NCI-H187 (cell line): ENCODE measurements at regions not wholly inside any gene's neighbourhood (a gene's known extent, or its start where the extent isn't known, plus 50 kb on each side); places are given as distances from the start of the nearest gene placed in this dataset.
"Not testable (repeated sequence)": the region's sequence is repeated elsewhere in the genome, so short reads cannot be mapped to it uniquely, and the experiment has no call there.

Experiments
- DNase-seq, 2 experiments: peaks; one replicate each; lab custom pipeline; 2025; lab: John Stamatoyannopoulos, UW

DNA sequence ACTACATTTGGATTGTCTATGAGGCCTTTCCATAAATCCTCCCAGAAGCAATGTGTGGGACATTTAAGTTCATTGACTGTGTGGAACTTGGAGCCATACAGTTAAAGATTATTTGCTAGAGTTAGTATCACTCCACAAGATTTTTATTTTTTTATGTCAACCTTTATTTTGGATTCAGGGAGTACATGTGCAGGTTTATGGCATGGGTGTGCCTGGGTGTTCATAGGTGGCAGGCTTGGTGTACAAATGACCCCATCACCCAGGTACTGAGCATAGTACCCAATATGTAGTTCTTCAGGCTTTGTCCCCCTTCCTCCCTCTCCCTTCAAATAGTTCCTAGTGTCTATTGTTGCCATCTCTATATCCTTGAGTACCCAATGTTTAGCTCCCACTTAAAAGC is 199.8 kb upstream of the ZFP42 start:
- DNase-seq: no peak

DNA sequence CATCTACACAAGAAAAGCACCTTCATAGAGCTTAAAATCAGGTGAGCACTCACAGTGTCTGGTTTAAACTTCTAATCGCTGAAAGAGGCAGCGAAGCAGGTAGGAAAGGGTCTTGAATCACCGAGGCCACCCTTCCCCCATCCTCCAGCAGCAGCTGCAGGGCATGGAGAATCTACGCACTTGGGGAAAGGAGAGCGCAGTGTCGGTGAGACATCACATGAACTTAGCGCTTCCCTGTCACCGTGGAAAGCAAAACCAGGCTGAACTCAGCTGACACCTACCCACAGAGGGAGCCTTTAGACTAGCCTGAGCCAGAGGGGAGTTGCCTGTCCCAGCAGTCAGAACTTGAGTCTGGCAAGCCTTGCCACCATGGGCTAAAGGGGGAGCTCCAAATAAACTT is 197.2 kb upstream of the ZFP42 start:
- no peak for DNase-seq

DNA sequence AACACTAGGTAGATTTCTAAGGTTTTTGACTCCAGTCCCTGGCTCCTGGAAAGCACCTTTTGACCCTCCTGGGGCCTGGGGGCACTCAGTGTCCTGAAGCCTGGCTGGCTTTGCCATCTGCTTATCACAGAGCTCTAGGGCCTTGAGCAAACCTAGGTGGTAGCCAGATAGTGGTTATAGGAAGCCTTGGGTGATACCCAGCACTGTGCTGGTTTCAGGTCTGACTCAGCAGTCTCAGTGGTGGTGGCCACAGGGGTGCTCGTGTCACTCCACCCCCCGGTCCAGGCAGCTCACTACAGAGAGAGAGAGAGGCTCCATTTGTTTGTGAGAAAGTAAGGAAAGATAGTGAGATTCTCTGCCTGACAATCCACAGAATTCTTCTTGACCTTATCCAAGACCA is 195.8 kb upstream of the ZFP42 start:
- DNase-seq: no peak

DNA sequence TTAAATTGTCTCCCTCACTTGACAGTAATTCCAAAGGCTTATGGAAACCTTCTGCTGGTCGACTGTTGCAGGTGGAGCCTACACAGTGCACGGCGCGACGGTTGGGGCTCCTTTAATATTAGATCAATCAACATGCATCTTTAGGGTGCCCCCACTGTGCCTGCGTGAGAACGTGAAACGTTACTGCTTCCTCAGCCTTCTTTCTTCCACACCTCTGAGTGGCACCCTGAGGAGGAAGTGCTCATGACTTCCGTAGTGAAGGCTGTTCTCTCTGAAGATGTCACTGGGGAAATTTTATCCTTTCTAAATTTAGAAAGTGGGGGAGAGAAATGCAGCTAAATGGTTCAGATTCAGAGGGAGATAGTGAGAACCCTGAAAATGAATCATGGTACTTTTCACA is 184.0 kb upstream of the ZFP42 start:
- DNase-seq: no peak

DNA sequence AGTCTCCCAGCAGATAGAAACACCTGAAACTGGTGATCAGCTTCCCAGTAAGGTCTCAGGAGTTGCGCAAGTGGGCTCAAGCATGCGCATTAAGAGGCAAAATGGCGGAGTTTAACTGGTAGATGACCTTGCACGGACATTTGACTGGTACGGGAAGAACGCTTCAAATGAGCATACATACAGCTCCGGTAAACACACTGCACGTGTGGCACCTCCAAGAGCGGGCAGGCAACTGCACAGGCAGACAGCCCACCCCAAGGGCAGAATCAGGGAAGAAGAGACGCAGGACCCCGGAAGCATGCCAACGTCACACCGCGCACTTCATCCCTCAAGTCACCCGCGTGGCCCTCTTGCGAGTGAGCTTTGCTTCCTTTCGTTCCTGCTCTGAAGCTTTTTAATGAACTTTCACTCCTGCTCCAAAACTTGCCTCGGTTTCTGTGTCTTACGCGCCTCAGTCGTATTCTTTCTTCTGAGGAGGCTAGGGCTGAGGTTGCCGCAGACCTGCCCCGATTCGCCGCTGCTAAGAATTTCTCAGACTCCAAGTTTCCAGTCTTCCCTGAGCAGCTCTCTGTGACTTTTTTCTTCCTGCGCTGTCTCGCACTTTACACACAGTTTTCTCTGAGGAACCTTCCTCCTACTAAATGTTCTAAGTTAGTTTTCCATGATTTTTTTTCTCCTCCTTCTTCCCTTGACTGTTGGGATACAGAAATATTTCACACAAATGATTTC is 180.7 kb upstream of the ZFP42 start:
- no peak for DNase-seq

DNA sequence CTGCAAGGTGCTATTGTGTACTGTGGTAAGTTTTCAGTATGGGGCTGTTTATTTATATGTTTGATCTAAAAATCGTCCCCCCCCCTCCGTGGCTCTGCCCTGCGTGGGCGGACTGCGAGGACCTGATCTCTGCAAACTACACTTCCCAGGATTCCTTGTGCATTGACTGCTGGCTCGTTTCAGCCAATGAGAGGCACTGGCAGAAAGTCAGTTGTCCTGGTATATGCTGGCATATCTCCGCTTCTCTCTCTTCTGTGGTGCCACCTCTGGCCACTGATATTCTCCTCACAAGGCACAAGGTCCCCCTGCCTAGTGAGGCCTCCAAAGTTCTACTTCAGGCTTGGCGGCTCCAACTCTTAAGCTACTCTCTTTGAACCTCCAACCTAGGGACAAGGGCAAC is 168.8 kb upstream of the ZFP42 start:
- no peak for DNase-seq

DNA sequence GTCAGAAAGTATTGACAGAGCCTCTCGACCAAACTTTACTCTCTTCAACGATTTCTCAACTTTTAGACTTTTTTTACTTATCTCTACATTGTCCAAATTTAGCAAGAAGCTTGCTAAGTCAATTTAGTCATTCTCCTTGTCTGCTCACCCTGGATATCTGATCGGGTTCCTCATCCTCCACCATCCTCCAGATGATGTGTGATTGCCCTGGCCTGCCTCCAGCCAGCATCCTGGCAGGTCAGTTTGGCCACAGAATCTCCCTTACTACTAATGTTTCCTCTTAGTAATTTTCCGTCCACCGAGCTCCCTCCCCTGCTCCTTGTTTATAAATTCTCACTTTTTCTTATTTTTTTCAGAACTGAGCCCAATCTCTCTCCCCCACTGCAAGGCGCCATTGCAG is 167.9 kb upstream of the ZFP42 start:
- DNase-seq: no peak

DNA sequence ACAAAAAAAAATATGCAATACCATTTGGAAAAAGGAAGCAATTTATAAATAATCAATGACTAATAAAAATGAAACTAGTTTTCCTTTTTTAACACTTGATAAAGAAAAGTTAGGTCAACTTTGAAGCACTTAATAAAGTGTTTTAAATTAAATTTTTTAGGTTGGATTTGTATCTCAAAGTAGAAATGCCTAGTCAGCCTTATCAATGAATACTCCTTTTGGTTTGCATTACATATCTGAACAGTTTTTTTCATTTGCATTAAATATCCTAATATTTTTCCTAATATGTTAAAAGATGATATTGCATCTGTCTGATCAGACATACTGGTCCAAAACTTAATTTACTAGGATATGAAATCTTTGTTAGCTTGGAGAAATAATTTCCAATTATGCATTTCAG is 155.8 kb upstream of the ZFP42 start:
- DNase-seq: no peak

DNA sequence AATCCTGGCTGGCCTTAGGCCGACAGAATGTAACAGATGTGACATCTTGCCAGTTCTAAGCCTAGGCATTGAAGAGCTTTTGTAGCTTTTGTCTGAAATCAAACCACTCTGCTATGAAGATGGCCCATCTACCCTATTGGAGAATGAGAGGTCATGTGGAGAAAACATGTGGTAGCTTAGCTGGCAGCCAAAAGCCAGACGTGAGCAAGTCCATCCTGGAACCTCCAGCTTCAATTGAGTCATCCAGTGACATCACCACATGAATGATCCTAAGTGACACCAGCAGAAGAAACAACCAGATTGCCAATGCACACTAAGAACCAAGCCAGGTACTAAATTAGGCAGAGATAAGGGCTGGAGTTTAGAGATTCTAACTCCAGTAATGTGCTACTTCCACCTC is 154.8 kb upstream of the ZFP42 start:
- DNase-seq: no peak

DNA sequence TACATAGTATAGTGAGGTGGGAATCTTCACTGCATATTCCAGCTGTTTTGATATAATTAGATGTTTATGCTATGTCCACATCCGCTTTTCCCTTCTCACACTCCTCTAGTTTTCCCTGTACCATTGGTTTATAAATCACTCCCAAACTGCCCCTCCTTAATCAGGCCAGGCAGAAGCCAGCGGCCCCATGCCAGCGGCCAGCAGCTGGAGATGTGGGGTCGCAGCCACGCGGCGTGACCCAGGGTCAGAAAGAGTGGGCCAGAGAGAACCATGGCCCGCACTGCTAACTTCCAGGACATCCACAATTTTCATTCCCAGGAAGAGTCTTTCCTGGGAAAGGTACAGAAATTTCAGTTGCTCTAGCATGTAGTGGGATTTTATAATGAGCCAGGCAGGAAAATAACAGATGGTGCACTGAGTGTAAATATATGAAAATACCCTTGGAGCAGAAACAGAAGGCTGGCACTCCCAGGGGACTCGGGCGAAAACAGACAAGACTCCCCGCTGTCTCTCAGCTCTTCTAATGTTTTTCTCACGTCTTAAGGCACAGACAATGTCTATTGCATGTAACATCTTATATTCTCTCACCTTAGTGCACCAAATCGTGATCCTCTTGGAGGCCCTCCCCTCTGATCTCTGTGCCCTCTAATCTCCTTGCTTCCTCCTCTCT is 145.9 kb upstream of the ZFP42 start:
- DNase-seq: no peak

DNA sequence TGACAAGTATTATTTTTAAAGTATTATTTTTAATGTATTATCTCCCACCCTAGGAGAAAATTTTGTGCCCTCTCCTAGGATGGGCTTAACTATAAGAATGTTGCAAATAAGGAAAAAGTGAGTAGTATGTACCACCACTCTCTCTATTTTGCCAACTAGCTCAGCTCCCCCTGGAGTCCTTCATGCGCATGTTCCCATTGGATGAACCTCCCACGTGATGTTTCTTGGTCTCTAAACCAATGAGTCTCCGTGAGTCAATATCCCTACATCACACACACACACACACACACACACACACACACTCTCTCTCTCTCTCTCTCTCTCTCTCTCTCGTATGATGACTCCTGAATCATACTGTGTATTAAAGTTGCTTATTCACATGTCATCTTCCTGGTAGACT is 129.7 kb upstream of the ZFP42 start:
- no peak for DNase-seq

DNA sequence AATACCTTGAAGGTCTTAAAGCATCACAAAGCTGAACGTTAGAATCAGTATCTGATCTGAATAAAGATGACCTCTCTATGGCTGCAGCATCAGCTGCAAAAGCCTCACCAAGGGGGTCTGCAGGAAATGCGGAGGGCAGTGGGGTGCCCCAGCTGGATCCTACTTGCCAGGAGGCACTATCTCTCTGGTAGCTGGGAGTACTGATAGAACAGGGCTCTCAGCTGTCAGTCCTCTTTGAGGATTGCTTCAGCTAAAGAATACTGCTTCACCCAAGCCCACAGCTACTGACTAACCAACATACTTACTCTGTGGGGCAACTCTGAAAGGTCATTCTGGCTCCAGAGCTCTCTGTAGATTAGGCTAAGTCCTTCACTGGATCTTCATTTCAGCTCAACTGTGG is 112.5 kb upstream of the ZFP42 start:
- DNase-seq: no peak

DNA sequence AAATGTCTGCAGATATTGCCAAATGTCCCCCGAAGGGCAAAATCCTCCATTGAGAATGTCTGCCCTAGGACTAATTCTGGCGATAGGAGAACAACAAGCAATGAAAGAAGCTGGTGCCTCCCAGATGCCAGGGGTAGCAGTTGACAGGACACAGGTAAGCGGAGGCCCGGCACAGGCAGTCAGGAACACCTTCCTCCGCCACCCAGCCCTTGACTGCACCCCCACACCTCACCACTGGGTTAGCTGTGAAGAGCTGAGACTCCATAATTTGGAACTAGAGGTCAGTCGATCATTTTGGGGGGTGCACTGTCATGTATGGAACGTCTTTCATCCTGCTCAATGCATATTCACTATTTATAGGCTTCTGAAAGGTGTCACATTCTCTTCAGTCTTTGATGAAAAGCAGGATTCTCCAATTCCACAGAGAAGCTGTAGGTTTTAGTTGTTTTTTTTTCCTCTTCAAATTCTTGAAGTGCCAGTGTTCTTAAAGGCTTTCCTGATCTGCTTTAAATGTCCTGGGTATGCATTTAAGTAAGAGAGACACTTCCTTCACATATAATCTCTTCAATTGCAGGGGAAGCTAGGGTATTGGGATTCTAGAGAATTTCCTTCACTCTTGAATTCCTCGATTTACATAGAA is 111.6 kb upstream of the ZFP42 start:
- no peak for DNase-seq

DNA sequence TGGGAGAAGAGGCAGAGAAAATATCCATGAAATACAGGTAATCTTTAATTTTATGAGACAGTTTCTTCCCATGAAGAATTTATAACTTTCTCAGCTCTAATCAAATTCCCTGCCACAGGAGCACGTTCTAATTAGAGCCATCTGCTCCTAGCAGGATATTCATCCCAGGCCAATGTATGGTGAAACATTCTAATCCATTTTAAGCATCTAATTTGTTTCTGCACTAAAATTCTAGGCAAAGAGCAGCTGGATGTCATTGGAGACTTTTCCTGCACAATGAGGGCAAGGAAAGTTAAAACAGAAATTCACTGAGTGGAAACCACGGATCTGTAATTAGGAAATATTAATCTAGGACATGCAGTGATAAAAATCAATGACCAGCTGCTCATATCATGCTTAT is 107.7 kb upstream of the ZFP42 start:
- no peak for DNase-seq

DNA sequence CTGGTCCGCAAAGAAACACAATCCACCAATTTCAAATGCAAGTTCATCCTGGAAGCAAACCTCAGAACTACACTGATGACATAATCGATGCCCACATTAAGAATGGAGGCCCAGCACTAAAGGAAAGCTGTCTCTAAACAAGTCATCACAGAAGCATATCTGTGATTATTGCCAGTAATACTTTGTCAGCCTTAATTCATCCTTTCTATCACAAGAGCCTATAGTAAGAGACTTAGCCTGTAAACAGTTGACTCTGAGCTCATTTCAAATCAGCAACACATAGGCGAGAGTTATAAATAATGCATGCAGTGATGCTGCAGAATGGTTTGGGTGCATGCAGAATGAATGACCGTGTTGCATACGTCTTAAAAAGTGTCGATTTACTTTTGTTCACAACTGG is 105.9 kb upstream of the ZFP42 start:
- DNase-seq: no peak

DNA sequence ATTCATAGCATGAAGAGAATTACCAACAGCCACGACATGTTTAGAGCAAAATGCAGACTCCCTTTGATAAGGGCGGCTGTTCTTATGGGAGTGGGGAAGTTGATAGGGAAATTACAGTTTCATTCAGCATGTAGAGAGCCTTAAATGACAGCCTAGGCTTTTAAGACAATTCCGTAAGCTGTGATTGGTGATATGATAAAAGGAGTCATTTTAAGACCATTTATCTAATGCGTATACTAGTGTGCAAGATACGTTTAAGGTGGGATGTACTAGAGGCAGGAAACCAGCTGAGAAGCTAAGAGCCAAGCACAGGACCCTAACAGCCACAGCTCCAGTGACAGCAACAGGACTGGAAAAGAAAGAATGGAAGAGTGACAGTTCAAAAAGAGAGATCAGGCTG is 102.2 kb upstream of the ZFP42 start:
- no peak for DNase-seq

DNA sequence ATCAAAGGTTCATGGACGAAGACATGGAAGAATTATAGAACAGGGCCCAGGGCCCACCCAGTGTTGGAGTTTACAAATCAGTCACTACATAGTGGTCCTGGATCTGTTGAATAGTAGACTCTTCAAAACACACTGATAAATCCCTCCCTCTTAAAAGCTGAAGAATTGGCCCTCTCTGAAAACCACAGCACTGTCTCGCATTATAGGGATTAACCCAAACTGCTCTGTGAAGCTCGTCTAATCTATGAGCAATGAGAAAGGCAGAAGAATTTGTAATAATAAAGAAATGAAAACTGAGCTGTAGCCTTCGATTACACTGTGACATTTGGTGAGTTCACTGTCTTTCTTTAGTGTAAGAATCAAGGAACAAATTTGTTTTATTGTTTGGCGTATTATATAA is 92.5 kb upstream of the ZFP42 start:
- no peak for DNase-seq

DNA sequence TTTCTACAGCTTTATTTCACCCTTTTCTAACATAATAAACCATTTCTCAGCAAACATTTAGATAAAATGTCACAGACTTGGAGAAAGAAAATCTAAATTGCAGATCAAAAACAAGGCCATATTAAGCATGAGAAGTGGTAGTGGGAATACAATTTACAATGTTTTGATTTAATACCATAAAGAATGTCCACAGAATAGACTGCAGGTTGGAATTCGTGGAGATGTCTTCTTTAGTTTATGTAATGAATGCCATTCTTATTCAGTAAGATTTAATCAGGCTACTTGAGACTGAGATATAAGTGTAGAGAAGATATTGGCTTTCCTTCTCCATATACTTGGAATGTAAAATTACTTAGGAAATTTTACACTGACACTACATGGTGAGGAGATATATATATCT is 91.9 kb upstream of the ZFP42 start:
- no peak for DNase-seq

DNA sequence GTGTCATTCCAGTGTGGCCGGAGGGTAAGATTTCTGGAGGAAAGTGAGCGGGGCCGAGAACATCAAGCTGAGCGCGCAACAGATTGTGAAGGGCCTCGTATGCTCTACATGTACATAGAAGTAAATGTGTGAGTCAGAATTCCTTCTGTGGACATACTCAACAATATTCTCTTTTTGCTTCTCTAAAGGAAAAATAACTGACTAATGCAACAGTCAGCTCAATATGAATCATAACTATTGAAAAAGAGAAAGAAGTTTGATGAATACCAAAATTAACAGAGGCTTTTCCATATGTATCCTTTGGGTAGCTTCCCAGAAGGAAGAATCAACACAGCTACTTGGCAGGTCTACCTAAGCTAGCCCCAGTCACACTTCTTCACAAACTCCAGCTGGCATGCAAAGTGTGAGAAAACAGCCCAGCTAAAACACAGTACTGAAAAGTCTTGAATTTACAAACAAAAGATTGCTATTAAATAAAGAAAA is 87.5 kb upstream of the ZFP42 start:
- no peak for DNase-seq

DNA sequence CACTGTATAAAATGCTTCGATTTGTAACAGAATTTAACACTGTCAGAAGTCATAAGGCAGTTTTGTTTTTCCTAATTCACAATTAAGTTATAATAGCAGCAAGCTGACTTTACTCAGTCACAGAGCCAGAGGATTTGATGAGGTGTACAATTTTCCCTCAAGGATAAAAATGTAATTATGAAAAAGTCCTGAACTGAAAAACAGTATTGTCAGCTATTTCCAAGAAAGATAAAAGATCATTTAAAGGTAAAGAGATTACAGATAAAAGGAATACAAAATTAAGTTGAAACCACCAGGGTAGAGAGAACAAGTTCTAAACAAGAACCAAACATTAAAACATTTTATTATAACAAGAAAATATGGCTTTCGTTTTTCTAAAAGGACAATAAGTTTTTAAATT is 86.8 kb upstream of the ZFP42 start:
- DNase-seq: no peak

DNA sequence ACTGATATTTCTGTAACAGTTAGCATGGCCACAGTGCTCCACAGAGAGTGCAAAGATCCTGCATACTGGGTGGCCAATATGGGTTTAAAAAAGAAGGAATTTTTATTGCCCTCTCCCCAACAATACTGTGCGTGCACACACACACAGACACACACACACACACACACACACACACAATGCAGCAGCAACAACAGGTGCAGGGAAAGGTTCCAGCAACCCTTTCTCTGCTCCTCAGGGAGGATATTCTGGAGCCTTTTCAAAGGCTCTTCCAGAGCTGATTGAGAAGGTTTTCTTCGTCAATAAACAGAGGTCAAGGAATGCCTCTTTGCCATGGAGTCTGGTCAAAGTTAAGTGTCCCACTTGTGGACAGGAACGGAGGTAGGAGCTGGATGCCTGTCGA is 84.8 kb upstream of the ZFP42 start:
- no peak for DNase-seq

DNA sequence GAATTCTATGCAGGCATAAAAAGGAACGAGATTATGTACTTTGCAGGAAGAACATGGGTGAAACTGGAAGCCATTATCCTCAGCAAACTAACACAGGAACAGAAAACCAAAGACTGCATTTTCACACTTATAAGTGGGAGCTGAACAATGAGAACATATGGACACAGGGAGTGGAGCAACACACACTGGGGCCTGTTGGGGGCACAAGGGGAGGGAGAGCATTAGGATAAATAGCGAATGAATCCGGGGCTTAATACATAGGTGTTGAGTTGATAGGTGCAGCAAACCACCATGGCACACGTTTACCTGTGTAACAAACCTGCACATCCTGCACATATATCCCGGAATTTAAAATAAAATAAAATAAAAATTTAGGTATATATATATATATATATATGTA is 80.2 kb upstream of the ZFP42 start:
- DNase-seq: not testable (repeated sequence)

DNA sequence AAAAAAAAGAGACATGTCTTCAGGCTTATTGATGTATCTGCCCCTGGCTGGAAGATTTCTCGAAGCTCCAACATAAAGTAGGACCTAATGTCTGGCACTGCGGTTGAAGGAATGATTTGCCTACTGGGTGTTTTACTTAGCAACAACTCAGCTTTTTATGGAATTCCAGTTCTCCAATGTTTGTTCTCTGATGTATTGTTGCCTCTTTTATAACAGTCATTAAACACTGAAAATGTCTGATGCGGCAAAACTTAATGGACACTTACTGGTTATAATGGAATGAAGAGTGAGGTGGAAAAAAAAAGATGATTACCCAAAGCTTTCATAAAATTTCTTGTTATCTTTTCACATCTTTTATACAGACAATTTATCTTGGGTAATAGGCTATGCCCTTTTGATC is 75.6 kb upstream of the ZFP42 start:
- DNase-seq: no peak
